ENCODE measurements at regions not wholly inside any gene's neighbourhood (a gene's known extent, or its start where the extent isn't known, plus 50 kb on each side); places are given as distances from the start of the nearest gene placed in this dataset.
A peak's percentile ranks its signal among the peaks of the same experiment; 100 is the strongest.
"Not testable (repeated sequence)": the region's sequence is repeated elsewhere in the genome, so short reads cannot be mapped to it uniquely, and the experiment has no call there.

DNA sequence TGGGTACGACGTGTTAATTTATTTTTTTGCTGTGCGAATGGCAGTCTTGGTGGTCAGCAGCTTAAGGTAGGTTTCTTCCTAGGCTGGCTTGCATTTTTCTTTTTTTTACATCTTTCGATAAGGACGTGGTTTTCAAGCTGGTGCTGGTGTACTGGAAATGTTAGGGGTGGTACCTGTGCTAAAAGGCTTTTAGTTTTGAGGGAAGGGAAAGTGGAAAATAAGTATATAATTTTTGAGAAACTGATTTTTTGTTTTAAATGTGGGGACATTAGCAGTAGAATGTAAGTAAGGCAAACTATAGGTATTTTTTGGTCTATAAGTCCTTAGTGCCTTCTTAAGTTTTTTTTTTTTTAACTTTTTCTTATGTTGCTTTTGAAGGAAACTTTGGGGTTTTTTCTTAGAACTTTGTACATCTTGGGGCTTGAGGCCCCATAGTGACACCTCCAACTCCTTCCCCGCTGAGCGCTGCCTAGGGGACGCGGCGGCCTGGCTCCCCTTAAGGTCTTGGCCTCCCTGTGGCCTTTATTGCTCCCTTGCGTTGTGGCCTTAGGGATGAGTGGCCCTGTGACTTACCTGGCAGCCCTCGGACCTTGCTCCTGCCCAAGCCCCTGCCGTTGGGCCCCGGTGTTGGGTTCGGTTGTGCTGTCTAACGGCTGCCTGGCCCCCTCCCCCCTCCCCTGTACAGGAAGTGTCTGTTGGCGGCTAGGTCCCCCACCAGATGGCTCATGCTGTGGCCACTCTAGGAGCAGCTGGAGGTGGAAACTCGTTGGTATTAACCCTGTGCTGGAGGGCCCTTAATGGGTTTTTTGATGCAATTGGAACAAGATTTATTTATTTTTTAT is 88.0 kb upstream of the RPRML start:
- H3K27ac ChIP-seq: peak overlapping the region; percentile 64
- TF ChIP-seq, protein P1, sequence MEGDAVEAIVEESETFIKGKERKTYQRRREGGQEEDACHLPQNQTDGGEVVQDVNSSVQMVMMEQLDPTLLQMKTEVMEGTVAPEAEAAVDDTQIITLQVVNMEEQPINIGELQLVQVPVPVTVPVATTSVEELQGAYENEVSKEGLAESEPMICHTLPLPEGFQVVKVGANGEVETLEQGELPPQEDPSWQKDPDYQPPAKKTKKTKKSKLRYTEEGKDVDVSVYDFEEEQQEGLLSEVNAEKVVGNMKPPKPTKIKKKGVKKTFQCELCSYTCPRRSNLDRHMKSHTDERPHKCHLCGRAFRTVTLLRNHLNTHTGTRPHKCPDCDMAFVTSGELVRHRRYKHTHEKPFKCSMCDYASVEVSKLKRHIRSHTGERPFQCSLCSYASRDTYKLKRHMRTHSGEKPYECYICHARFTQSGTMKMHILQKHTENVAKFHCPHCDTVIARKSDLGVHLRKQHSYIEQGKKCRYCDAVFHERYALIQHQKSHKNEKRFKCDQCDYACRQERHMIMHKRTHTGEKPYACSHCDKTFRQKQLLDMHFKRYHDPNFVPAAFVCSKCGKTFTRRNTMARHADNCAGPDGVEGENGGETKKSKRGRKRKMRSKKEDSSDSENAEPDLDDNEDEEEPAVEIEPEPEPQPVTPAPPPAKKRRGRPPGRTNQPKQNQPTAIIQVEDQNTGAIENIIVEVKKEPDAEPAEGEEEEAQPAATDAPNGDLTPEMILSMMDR (IDR thresholded peaks at IDR 0.05): peak; percentile 12; the same call in 1 of the 2 replicates
- no peak for TF ChIP-seq ZFX (IDR thresholded peaks at IDR 0.05; ENCODE audit: borderline replicate concordance)

DNA sequence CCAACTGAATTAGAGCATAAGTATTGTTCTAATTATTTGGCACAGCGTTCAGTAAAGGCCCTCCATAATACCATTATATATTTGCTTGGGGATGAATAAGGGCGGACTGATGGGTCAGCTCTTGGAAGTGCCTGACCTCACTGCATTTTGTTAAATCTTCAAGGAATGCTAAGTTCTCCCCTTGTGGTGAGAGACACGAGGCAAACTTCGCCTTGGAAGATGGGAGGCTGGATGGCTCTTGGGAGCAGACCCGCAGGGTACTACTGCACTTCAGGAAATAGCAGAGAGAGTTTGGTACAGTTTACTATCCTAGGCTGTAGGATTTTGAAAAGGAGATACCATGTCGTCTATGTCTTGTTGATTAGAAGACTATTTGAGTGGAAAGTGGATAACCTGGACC is 87.0 kb upstream of the RPRML start:
- no peak for TF ChIP-seq ZFX (IDR thresholded peaks at IDR 0.05; ENCODE audit: borderline replicate concordance)
- TF ChIP-seq, protein P1 (IDR thresholded peaks at IDR 0.05): no peak
- H3K27ac ChIP-seq: peak overlapping the region; percentile 64; the same call in 1 of the 2 replicates

DNA sequence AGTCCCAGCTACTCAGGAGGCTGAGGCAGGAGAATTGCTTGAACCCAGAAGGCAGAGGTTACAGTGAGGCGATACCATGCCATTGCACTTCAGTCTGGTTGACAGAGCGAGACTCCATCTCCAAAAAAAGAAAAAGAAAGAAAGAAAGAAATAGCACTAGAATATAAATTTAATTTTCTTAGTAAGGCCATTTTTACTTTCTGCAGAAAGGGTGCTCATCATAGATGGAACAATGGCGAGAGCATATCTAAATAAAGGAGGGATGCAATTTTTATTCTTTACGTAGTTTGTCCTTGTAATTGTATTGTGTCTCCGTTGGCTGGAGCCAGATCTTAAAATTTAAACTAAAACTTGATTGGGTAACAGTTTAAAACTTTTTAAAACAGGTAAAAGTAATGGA is 85.6 kb upstream of the RPRML start:
- TF ChIP-seq, protein P1 (IDR thresholded peaks at IDR 0.05): no peak
- TF ChIP-seq ZFX (IDR thresholded peaks at IDR 0.05; ENCODE audit: borderline replicate concordance): no peak
- H3K27ac ChIP-seq: no peak overlapping the region

DNA sequence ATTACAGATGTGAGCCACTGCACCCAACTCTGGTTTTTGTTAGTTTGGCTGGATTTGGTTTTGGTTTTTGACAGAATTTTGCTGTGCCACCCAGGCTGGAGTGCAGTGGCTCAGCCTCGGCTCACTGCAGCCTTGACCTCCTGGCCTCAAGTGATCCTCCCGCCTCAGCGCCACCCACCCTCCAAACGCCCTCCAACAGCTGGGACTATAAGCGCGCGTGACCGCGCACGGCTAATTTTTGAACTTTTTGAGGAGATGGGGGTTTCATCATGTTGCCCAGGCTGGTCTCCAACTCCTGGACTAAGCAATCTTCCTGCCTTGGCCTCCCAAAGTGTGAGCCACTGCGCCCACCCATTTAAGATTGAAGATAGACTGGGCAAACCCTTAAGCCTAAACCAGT is 84.4 kb upstream of the RPRML start:
- H3K27ac ChIP-seq: no peak overlapping the region
- TF ChIP-seq, protein P1 (IDR thresholded peaks at IDR 0.05): no peak
- TF ChIP-seq ZFX (IDR thresholded peaks at IDR 0.05; ENCODE audit: borderline replicate concordance): no peak

DNA sequence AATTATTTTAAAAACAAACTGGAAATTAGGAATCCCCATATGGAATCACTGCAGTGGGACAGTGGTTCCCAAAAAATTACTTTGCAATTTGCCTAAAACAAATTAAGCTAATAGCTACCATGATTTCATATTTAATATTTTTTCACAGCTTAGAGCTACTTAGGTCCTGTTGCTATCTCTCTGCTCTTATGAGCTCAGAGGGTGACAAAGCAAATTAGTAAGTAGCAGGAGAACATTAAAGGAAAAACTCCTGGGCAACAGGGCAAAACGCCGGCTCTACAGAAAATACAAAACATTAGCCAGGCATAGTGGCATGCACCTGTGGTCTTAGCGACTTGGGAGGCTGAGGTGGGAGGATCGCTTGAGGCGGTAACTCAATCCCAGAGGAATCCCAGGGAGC is 83.8 kb upstream of the RPRML start:
- not testable (repeated sequence) for H3K27ac ChIP-seq

DNA sequence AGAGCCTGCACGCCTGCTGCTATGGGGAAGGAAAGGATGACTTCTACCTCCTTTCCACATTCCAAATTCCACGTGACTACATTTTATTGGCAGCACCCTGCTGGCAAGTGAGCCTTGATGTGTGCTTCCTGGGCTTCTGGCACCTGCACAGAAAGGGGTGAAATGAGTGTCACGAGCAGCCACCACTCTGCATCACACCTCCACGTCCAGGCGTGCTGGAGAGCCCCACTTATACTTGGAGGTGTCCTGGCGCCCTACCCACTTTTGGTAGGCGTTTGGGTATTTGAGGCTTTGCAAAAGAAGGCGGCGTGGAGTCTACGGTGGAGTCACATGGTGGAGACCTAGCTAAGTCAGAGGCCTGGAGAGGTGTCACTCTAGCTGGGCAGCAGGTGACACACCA is 81.0 kb upstream of the RPRML start:
- not testable (repeated sequence) for H3K27ac ChIP-seq

DNA sequence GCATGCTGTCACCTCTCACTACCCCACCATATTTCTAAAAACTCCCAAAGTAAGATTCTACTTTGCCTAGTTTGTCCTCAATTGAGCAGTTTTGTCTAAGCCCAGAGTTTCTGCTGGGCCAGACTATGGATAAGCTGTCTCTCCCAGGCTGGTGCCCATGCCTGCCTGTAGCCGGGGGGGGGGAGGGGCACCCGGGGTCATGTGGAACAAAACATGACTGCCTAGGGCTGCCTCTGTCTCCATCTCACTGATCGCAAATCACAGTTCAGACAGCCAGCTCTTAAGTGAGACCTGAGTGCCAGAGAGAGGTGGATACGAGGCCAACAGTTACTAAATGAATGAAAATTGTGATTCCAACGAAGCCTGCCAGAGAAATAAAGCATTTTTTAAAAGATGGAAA is 78.8 kb upstream of the RPRML start:
- no peak overlapping the region for H3K27ac ChIP-seq
- TF ChIP-seq, protein P1 (IDR thresholded peaks at IDR 0.05): no peak
- no peak for TF ChIP-seq ZFX (IDR thresholded peaks at IDR 0.05; ENCODE audit: borderline replicate concordance)

DNA sequence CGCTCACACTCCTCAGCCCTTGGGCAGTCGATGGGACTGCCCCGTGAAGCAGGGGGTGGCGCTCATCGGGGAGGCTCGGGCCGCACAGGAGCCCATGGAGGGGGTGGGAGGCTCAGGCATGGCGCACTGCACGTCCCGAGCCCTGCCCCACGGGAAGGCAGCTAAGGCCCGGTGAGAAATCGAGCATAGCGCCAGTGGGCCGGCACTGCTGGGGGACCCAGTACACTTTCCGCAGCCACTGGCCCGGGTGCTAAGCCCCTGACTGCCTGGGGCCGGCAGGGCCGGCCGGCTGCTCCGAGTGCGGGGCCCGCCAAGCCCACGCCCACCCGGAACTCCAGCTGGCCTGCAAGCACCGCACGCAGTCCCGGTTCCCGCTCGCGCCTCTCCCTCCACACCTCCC is 78.2 kb upstream of the RPRML start:
- not testable (repeated sequence) for H3K27ac ChIP-seq

DNA sequence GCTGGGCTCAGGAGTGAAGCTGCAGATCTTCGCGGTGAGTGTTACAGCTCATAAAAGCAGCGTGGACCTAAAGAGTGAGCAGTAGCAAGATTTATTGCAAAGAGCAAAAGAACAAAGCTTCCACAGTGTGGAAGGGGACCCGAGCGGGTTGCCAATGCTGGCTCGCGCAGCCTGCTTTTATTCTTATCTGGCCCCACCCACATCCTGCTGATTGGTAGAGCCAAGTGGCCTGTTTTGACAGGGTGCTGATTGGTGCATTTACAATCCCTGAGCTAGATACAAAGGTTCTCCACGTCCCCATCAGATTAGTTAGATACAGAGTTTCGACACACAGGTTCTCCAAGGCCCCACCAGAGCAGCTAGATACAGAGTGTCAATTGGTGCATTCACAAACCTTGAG is 77.6 kb upstream of the RPRML start:
- H3K27ac ChIP-seq: not testable (repeated sequence)
